Osteocyte (in vitro differentiated cells): ENCODE measurements at regions not wholly inside any gene's neighbourhood (a gene's known extent, or its start where the extent isn't known, plus 50 kb on each side); places are given as distances from the start of the nearest gene placed in this dataset.

ENCODE experiments used
- DNase-seq: peaks from one replicate; pipeline ENCODE4 v3.0.0; 2021; ENCODE audit warnings: mixed read lengths; ENCODE audit not compliant: unreplicated experiment; ENCODE audit errors: extremely low spot score
- H3K27ac Mint-ChIP-seq: one replicate; pipeline ENCODE4 v1.8.0; 2021; ENCODE audit warnings: mild to moderate bottlenecking, mixed read lengths; ENCODE audit not compliant: unreplicated experiment
- H3K27me3 Mint-ChIP-seq: one replicate; pipeline ENCODE4 v1.8.0; 2021; ENCODE audit warnings: mixed read lengths; ENCODE audit not compliant: unreplicated experiment
- H3K36me3 Mint-ChIP-seq: one replicate; pipeline ENCODE4 v1.8.0; 2021; ENCODE audit warnings: mixed read lengths; ENCODE audit not compliant: unreplicated experiment
- H3K4me1 Mint-ChIP-seq: one replicate; pipeline ENCODE4 v1.8.0; 2021; ENCODE audit warnings: mixed read lengths; ENCODE audit not compliant: unreplicated experiment
- H3K4me3 Mint-ChIP-seq: one replicate; pipeline ENCODE4 v1.8.0; 2021; ENCODE audit warnings: mild to moderate bottlenecking, moderate library complexity, mixed read lengths; ENCODE audit not compliant: unreplicated experiment
- H3K9me3 Mint-ChIP-seq: one replicate; pipeline ENCODE4 v1.8.0; 2021; ENCODE audit warnings: mixed read lengths; ENCODE audit not compliant: unreplicated experiment
- TF ChIP-seq, protein P1 (sequence below): fragments of 200-600 bp; sonication (generic); IDR thresholded peaks from 2 replicates; pipeline ENCODE4 v1.5.0; 2021; ENCODE audit warnings: antibody characterized with exemption, mild to moderate bottlenecking, moderate library complexity

DNA sequence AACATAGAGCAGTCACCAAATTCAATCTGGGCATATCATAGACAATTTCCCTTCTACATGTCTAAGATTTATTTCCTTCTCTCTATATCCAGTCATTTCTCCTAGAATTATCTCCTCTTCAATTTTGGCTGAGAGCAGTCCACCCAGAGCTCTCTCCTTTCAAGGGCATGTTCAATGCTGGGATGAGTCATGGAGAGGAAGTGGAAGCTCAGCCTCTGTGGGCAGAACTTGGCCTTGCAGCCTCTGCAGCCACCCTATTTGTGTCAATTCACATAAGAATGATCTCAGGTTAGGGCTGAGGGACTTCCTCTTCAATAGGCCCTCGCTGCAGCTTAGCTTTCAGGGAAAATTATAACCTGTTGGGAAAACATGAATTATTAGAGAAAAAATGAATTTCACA lies 560.8 kb downstream of the POM121L12 start:
- TF ChIP-seq, protein P1, sequence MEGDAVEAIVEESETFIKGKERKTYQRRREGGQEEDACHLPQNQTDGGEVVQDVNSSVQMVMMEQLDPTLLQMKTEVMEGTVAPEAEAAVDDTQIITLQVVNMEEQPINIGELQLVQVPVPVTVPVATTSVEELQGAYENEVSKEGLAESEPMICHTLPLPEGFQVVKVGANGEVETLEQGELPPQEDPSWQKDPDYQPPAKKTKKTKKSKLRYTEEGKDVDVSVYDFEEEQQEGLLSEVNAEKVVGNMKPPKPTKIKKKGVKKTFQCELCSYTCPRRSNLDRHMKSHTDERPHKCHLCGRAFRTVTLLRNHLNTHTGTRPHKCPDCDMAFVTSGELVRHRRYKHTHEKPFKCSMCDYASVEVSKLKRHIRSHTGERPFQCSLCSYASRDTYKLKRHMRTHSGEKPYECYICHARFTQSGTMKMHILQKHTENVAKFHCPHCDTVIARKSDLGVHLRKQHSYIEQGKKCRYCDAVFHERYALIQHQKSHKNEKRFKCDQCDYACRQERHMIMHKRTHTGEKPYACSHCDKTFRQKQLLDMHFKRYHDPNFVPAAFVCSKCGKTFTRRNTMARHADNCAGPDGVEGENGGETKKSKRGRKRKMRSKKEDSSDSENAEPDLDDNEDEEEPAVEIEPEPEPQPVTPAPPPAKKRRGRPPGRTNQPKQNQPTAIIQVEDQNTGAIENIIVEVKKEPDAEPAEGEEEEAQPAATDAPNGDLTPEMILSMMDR: no peak
- DNase-seq: no peak
- H3K36me3 Mint-ChIP-seq: no peaks in the 10 kb centered on the region
- H3K4me3 Mint-ChIP-seq: no peak overlapping the region
- H3K27me3 Mint-ChIP-seq: no peaks in the 10 kb centered on the region
- H3K9me3 Mint-ChIP-seq: peaks cover 26% of the 10 kb centered on the region
- H3K27ac Mint-ChIP-seq: no peak overlapping the region
- H3K4me1 Mint-ChIP-seq: no peaks in the 10 kb centered on the region

- TF ChIP-seq, protein P1: no peak
- H3K27me3 Mint-ChIP-seq: no peaks in the 10 kb centered on the region
- no peaks in the 10 kb centered on the region for H3K36me3 Mint-ChIP-seq
- DNase-seq: no peak
- H3K27ac Mint-ChIP-seq: no peak overlapping the region
- H3K9me3 Mint-ChIP-seq: peaks cover 25% of the 10 kb centered on the region
- no peaks in the 10 kb centered on the region for H3K4me1 Mint-ChIP-seq
- H3K4me3 Mint-ChIP-seq: no peak overlapping the region
These were observed 564.9 kb downstream of the POM121L12 start for GRCh38 chr7:53600296-53600695.

DNA sequence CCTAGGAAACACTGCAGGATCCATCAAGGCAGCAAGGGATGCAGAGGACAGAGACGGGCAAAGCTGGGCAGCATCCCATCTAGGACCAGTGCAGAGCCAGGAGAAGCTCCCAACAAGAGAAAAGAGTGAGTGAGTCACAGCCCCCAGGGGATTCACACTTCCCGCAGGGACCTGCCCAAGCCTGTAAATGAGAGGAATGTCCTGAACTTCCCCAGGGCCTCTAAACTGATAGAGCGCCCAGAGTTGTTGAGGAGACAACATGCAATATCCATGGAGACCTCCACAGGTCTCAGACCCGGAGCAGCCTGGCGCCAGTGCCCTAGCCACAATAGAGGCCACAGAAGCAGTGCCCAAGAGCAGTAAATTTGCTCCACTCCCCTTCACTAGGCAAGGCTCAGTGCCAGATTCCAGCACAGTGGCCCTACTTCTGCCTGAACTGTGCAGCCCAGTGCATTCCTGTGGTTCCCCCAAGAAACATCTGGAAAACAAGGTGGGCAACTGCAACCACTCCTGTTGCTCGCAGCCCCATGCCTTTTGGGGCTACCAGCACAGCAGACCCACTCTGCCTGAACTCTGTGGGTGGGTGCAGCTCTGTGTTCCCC lies 567.5 kb downstream of the POM121L12 start:
- H3K27me3 Mint-ChIP-seq: no peaks in the 10 kb centered on the region
- no peaks in the 10 kb centered on the region for H3K36me3 Mint-ChIP-seq
- H3K27ac Mint-ChIP-seq: no peak overlapping the region
- TF ChIP-seq, protein P1: no peak
- no peak for DNase-seq
- no peak overlapping the region for H3K4me3 Mint-ChIP-seq
- H3K4me1 Mint-ChIP-seq: no peaks in the 10 kb centered on the region
- H3K9me3 Mint-ChIP-seq: peaks cover 20% of the 10 kb centered on the region

GRCh38 chr7:53603461-53603860 lies 568.0 kb downstream of the POM121L12 start:
- TF ChIP-seq, protein P1: no peak
- no peak overlapping the region for H3K4me3 Mint-ChIP-seq
- no peaks in the 10 kb centered on the region for H3K36me3 Mint-ChIP-seq
- no peak for DNase-seq
- H3K27ac Mint-ChIP-seq: no peak overlapping the region
- peaks cover 16% of the 10 kb centered on the region for H3K9me3 Mint-ChIP-seq
- no peaks in the 10 kb centered on the region for H3K4me1 Mint-ChIP-seq
- no peaks in the 10 kb centered on the region for H3K27me3 Mint-ChIP-seq

- Mint-ChIP-seq H3K9me3 (peaks cover 16% of the 10 kb centered on the region), H3K36me3 (no peaks in the 10 kb centered on the region), H3K4me1 (no peaks in the 10 kb centered on the region), H3K27me3 (no peaks in the 10 kb centered on the region), H3K4me3 (no peak overlapping the region), H3K27ac (no peak overlapping the region)
- no peak for DNase-seq
- TF ChIP-seq, protein P1: no peak
These were observed 568.8 kb downstream of the POM121L12 start for GRCh38 chr7:53604201-53604600.
